WTC11 (cell line): ENCODE measurements at regions not wholly inside any gene's neighbourhood (a gene's known extent, or its start where the extent isn't known, plus 50 kb on each side); places are given as distances from the start of the nearest gene placed in this dataset.

Source experiments
- ATAC-seq: fragments of 200-7000 bp; cut with Tn5 transposase; 2 replicates; pipeline ENCODE4 v1.10.0; 2021; ENCODE audit warnings: mild to moderate bottlenecking, moderate library complexity
- CTCF ChIA-PET: fragments of 300-600 bp; sonication (Branson Sonifier 250); formaldehyde crosslinking; loops from one replicate; lab custom pipeline; 2021; ENCODE audit warnings: antibody characterized with exemption; lab: Charles Lee
- POLR2A ChIA-PET: fragments of 350-600 bp; sonication (Branson Sonifier 250); formaldehyde crosslinking; loops from one replicate; lab custom pipeline; 2021; ENCODE audit warnings: antibody characterized with exemption; lab: Charles Lee
- DNase-seq: peaks from one replicate; pipeline ENCODE4 v3.0.0; 2021; ENCODE audit warnings: low spot score
- H3K27ac Mint-ChIP-seq: 2 replicates; pipeline ENCODE4 v1.8.0; 2021; ENCODE audit warnings: mixed read lengths
- H3K27me3 Mint-ChIP-seq: 2 replicates; pipeline ENCODE4 v1.8.0; 2021; ENCODE audit warnings: low read depth, mild to moderate bottlenecking, moderate library complexity, mixed read lengths
- H3K36me3 Mint-ChIP-seq: 2 replicates; pipeline ENCODE4 v1.8.0; 2021; ENCODE audit warnings: mixed read lengths
- H3K4me1 Mint-ChIP-seq: 2 replicates; pipeline ENCODE4 v1.8.0; 2022; ENCODE audit warnings: mixed read lengths
- H3K4me3 Mint-ChIP-seq: 2 replicates; pipeline ENCODE4 v1.8.0; 2021; ENCODE audit warnings: mild to moderate bottlenecking, moderate library complexity, mixed read lengths
- H3K9me3 Mint-ChIP-seq: 2 replicates; pipeline ENCODE4 v1.8.0; 2021; ENCODE audit warnings: mixed read lengths
- ARID4B ChIP-seq: sonication (generic); formaldehyde crosslinking; IDR thresholded peaks from 2 replicates; pipeline ENCODE4 v1.8.0; 2023; ENCODE audit warnings: missing genetic modification reagents, mild to moderate bottlenecking, borderline replicate concordance
- CBFB ChIP-seq: sonication (generic); formaldehyde crosslinking; IDR thresholded peaks from 2 replicates; pipeline ENCODE4 v1.8.1; 2022; ENCODE audit warnings: mild to moderate bottlenecking, low read depth, missing genetic modification reagents
- E2F1 ChIP-seq: sonication (generic); formaldehyde crosslinking; IDR thresholded peaks from 2 replicates; pipeline ENCODE4 v1.8.0; 2022; ENCODE audit warnings: mild to moderate bottlenecking, missing genetic modification reagents
- E2F5 ChIP-seq: sonication (generic); formaldehyde crosslinking; IDR thresholded peaks from 2 replicates; pipeline ENCODE4 v1.8.1; 2022; ENCODE audit warnings: mild to moderate bottlenecking, moderate library complexity, missing genetic modification reagents
- EMX1 ChIP-seq: fragments of 250-450 bp; sonication (Bioruptor Pico); IDR thresholded peaks from 2 replicates; pipeline ENCODE4 v1.8.0; 2021; ENCODE audit warnings: mild to moderate bottlenecking
- JAZF1 ChIP-seq: fragments of 250-450 bp; sonication (Bioruptor Pico); IDR thresholded peaks from 2 replicates; pipeline ENCODE4 v1.9.0; 2021; ENCODE audit warnings: moderate library complexity, mild to moderate bottlenecking, inconsistent platforms
- MAX ChIP-seq: sonication (generic); formaldehyde crosslinking; IDR thresholded peaks from 2 replicates; pipeline ENCODE4 v1.8.0; 2022; ENCODE audit warnings: mild to moderate bottlenecking, missing genetic modification reagents
- NR3C1 ChIP-seq: sonication (generic); formaldehyde crosslinking; conservative IDR thresholded peaks from 2 replicates; pipeline ENCODE4 v1.8.1; 2023; ENCODE audit warnings: low read depth, mild to moderate bottlenecking, missing genetic modification reagents
- SMAD4 ChIP-seq: sonication (generic); formaldehyde crosslinking; IDR thresholded peaks from 2 replicates; pipeline ENCODE4 v1.8.0; 2022; ENCODE audit warnings: mild to moderate bottlenecking, missing genetic modification reagents
- SOX15 ChIP-seq: fragments of 250-450 bp; sonication (Bioruptor Pico); IDR thresholded peaks from 2 replicates; pipeline ENCODE4 v1.9.0; 2021; ENCODE audit warnings: mild to moderate bottlenecking
- TEAD1 ChIP-seq: sonication (generic); formaldehyde crosslinking; IDR thresholded peaks from 2 replicates; pipeline ENCODE4 v1.8.0; 2022; ENCODE audit warnings: mild to moderate bottlenecking, missing genetic modification reagents
- ZNF232 ChIP-seq: sonication (generic); formaldehyde crosslinking; IDR thresholded peaks from 2 replicates; pipeline ENCODE4 v1.8.0; 2022; ENCODE audit warnings: mild to moderate bottlenecking, missing genetic modification reagents
- ZNF396 ChIP-seq: fragments of 250-450 bp; sonication (Bioruptor Pico); IDR thresholded peaks from 2 replicates; pipeline ENCODE4 v1.8.0; 2021; ENCODE audit warnings: mild to moderate bottlenecking, moderate library complexity, borderline replicate concordance
- TF ChIP-seq, protein P1 (sequence below): sonication (generic); formaldehyde crosslinking; conservative IDR thresholded peaks from 2 replicates; pipeline ENCODE4 v1.8.1; 2023; ENCODE audit warnings: mild to moderate bottlenecking, low read depth, missing genetic modification reagents, moderate library complexity
- TF ChIP-seq, protein P2 (sequence below): sonication (generic); formaldehyde crosslinking; IDR thresholded peaks from 2 replicates; pipeline ENCODE4 v1.8.1; 2022; ENCODE audit warnings: low read depth, mild to moderate bottlenecking, moderate library complexity, missing genetic modification reagents, borderline replicate concordance
- TF ChIP-seq, protein P3 (sequence below): fragments of 250-450 bp; sonication (Bioruptor Pico); IDR thresholded peaks from 2 replicates; pipeline ENCODE4 v2.1.2; 2022; ENCODE audit warnings: mild to moderate bottlenecking, moderate library complexity

GRCh38 chr13:22463089-22463488 lies 717.7 kb upstream of the SGCG start (continued):
- no peak for TF ChIP-seq EMX1 (CRISPR knock-in tag)
- TF ChIP-seq JAZF1 (CRISPR knock-in tag): no peak
- no peak for TF ChIP-seq ZNF232 (CRISPR knock-in tag)

GRCh38 chr13:22468045-22468444 lies 712.7 kb upstream of the SGCG start:
- Mint-ChIP-seq H3K4me3 (no peak overlapping the region), H3K27me3 (no peaks in the 10 kb centered on the region), H3K9me3 (no peaks in the 10 kb centered on the region), H3K27ac (no peak overlapping the region), H3K4me1 (no peaks in the 10 kb centered on the region), H3K36me3 (no peaks in the 10 kb centered on the region)
- TF ChIP-seq CBFB (CRISPR knock-in tag) (no peak), ARID4B (no peak), MAX (CRISPR knock-in tag) (no peak), ZNF396 (no peak), SOX15 (CRISPR knock-in tag) (no peak), NR3C1 (CRISPR knock-in tag) (no peak), E2F1 (no peak), TEAD1 (CRISPR knock-in tag) (no peak), SMAD4 (CRISPR knock-in tag) (no peak), E2F5 (no peak)
- TF ChIP-seq, protein P1, sequence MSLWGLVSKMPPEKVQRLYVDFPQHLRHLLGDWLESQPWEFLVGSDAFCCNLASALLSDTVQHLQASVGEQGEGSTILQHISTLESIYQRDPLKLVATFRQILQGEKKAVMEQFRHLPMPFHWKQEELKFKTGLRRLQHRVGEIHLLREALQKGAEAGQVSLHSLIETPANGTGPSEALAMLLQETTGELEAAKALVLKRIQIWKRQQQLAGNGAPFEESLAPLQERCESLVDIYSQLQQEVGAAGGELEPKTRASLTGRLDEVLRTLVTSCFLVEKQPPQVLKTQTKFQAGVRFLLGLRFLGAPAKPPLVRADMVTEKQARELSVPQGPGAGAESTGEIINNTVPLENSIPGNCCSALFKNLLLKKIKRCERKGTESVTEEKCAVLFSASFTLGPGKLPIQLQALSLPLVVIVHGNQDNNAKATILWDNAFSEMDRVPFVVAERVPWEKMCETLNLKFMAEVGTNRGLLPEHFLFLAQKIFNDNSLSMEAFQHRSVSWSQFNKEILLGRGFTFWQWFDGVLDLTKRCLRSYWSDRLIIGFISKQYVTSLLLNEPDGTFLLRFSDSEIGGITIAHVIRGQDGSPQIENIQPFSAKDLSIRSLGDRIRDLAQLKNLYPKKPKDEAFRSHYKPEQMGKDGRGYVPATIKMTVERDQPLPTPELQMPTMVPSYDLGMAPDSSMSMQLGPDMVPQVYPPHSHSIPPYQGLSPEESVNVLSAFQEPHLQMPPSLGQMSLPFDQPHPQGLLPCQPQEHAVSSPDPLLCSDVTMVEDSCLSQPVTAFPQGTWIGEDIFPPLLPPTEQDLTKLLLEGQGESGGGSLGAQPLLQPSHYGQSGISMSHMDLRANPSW (CRISPR knock-in tag): no peak
- TF ChIP-seq, protein P2, sequence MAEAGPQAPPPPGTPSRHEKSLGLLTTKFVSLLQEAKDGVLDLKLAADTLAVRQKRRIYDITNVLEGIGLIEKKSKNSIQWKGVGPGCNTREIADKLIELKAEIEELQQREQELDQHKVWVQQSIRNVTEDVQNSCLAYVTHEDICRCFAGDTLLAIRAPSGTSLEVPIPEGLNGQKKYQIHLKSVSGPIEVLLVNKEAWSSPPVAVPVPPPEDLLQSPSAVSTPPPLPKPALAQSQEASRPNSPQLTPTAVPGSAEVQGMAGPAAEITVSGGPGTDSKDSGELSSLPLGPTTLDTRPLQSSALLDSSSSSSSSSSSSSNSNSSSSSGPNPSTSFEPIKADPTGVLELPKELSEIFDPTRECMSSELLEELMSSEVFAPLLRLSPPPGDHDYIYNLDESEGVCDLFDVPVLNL (CRISPR knock-in tag): no peak
- TF ChIP-seq, protein P3, sequence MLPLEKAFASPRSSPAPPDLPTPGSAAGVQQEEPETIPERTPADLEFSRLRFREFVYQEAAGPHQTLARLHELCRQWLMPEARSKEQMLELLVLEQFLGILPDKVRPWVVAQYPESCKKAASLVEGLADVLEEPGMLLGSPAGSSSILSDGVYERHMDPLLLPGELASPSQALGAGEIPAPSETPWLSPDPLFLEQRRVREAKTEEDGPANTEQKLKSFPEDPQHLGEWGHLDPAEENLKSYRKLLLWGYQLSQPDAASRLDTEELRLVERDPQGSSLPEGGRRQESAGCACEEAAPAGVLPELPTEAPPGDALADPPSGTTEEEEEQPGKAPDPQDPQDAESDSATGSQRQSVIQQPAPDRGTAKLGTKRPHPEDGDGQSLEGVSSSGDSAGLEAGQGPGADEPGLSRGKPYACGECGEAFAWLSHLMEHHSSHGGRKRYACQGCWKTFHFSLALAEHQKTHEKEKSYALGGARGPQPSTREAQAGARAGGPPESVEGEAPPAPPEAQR (CRISPR knock-in tag): no peak
- ChIA-PET CTCF (interaction anchor here (0.7 kb wide), 1 partner anchor 1387 kb away, joined by 4 read pairs; no protein-coding TSS in a partner anchor), POLR2A (interaction anchor here (0.7 kb wide), 1 partner anchor 97 kb away, joined by 6 read pairs; no protein-coding TSS in a partner anchor)
- ATAC-seq (no peak), DNase-seq (no peak)
